Uterus (tissue), 3 donors: ENCODE measurements at regions not wholly inside any gene's neighbourhood (a gene's known extent, or its start where the extent isn't known, plus 50 kb on each side); places are given as distances from the start of the nearest gene placed in this dataset. TPM values are rescaled to one million over a fixed set of nuclear protein-coding genes. Genes with fewer than 3 reads are reported as not detected.
"Not testable (repeated sequence)": the region's sequence is repeated elsewhere in the genome, so short reads cannot be mapped to it uniquely, and the experiment has no call there.

Experiments used
- DNase-seq, 2 donors: peaks; one replicate each; pipeline ENCODE4 v3.0.0-alpha.2; 2019 to 2020
- H3K27ac ChIP-seq, 2 donors: fragments of 200-600 bp; sonication (generic); 1 replicate in 1 of 2; 2 replicates in 1 of 2; pipeline ENCODE4 v1.5.1; 2016 to 2018
- H3K27me3 ChIP-seq, 2 donors: fragments of 200-600 bp; sonication (generic); one replicate each; pipeline ENCODE4 v1.5.1; 2018 to 2019; ENCODE audit warnings: control low read depth in 1 of 2
- H3K36me3 ChIP-seq, 2 donors: fragments of 200-600 bp; sonication (generic); one replicate each; pipeline ENCODE4 v1.5.1; 2019; ENCODE audit warnings: control low read depth in 1 of 2
- H3K4me1 ChIP-seq, 2 donors: fragments of 200-600 bp; sonication (generic); one replicate each; pipeline ENCODE4 v1.5.1; 2018 to 2019; ENCODE audit warnings: control low read depth in 1 of 2
- H3K4me3 ChIP-seq, 2 donors: fragments of 200-600 bp; sonication (generic); 1 replicate in 1 of 2; 2 replicates in 1 of 2; pipeline ENCODE4 v1.5.1; 2018 to 2019; ENCODE audit warnings: mild to moderate bottlenecking in 1 of 2
- H3K9me3 ChIP-seq, 2 donors: fragments of 200-600 bp; sonication (generic); one replicate each; pipeline ENCODE4 v1.5.1; 2019; ENCODE audit warnings: control low read depth in 1 of 2
- CTCF ChIP-seq, 4 experiments: fragments of 200-600 bp in 2 of 4; fragments of 450-650 bp in 2 of 4; sonication (generic) in 2 of 4; IDR thresholded peaks; one replicate each; pipeline ENCODE4 v1.5.1; 2016 to 2019; ENCODE audit warnings: antibody characterized with exemption in 4 of 4, mild to moderate bottlenecking in 2 of 4, moderate library complexity in 1 of 4
- POLR2A ChIP-seq, 2 donors: fragments of 450-650 bp; IDR thresholded peaks; one replicate each; pipeline ENCODE4 v1.6.1; 2016; ENCODE audit warnings: antibody characterized with exemption in 2 of 2, mild to moderate bottlenecking in 1 of 2, moderate library complexity in 1 of 2
- intact Hi-C: fragments of 100-400 bp; cut with DNase I; formaldehyde crosslinking; loops from one replicate; pipeline ENCODE4 v1.15.1; 2023; ENCODE audit warnings: low total_unique reads
- small RNA-seq: library from RNA; depleted of rRNA; stranded (forward); fragments of <200 nt; gene quantifications from one replicate; pipeline ENCODE3, GENCODE V24; 2016
- donor health status: DM: yes; HTN: yes; CAD: no.

DNA sequence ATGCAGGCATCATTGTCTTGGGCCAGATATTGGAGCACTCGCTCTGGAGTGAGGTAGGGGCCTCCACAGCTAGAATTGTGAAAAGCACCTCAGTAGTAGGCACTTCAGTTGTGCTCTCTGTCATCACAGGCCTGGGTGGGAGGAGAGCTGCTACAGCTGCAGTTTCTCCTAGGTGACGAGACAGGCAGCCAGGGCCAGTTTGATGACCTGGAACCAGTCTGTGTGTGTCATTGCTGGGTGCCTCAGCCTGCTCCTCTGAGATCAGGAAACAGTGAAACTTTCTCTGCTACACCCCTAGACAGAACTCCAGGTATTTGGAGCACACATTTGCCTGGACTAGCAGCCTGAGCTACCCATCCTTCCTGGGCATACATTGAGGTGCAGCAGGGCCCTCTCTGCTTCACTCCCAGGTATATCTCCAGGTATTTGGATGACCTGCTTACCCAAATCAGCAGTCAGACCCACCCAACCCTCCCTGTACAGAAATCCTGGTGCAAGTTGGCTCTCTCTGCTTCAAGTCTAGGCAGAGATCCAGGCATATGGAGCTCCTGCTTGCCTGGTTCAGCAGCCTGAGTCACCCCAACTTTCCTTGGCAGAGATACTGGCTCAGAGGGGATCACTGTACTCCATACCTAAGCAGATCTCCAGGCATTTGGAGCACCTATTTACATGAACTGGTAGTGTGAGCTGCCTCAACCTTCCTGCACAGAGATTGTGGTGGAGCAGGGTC is 54.3 kb upstream of the SGO1 start:
- no peak for TF ChIP-seq CTCF (IDR thresholded peaks at IDR 0.05)
- TF ChIP-seq POLR2A (IDR thresholded peaks at IDR 0.05): no peak
- Histone ChIP-seq H3K27ac (no peak overlapping the region), H3K4me3 (no peak overlapping the region), H3K36me3 (no peaks in the 10 kb centered on the region), H3K4me1 (no peaks in the 10 kb centered on the region), H3K27me3 (no peaks in the 10 kb centered on the region), H3K9me3 (no peaks in the 10 kb centered on the region)
- intact Hi-C loops: no loop called here
- DNase-seq: no peak

DNA sequence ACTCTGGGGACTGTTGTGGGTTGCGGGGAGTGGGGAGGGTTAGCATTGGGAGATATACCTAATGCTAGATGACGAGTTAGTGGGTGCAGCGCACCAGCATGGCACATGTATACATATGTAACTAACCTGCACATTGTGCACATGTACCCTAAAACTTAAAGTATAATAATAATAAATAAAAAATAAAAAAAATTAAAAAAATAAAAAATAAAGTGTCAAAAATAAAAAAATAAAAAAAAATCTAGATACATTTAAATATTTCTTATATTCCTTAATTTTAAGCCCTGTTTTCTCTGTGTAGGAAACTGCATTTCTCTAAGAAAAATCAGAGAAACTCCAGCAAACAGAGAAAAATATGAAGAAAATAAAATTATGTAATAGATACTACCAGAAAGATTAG is 52.2 kb upstream of the SGO1 start:
- H3K27ac ChIP-seq, DNase-seq, H3K4me1 ChIP-seq, H3K27me3 ChIP-seq, intact Hi-C loops, H3K4me3 ChIP-seq, H3K9me3 ChIP-seq, H3K36me3 ChIP-seq: not testable (repeated sequence)

DNA sequence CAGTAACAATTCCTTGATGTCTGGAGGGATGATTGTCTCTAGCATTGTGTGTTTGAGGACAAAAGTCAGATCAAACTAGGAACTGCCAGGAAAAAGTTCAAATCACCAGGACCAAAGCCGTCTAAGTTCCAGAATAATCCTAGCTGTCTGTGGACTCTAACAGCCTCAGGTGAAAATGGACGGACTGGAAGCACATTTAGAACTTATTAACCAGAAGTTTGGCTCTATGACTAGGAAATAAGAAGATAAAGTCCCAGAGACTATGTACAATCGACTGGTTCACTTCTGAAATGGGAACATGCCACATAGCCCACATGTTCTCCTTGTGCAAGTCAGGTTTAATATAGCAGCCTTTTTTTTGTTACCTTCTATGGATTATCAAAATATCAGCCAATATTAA is 50.6 kb upstream of the SGO1 start:
- intact Hi-C loops: no loop called here
- TF ChIP-seq CTCF (IDR thresholded peaks at IDR 0.05) (no peak), POLR2A (IDR thresholded peaks at IDR 0.05) (no peak)
- H3K36me3 ChIP-seq: no peaks in the 10 kb centered on the region
- no peaks in the 10 kb centered on the region for H3K4me1 ChIP-seq
- no peaks in the 10 kb centered on the region for H3K27me3 ChIP-seq
- no peaks in the 10 kb centered on the region for H3K9me3 ChIP-seq
- no peak overlapping the region for H3K27ac ChIP-seq
- H3K4me3 ChIP-seq: no peak overlapping the region
- no peak for DNase-seq

Small RNA genes in the stretch of these regions (small RNA-seq; reads per million reads assigned to genes)
- gene RNU6-815P: not detected
- gene RNU6-822P: not detected
